PC-3 (cell line): ENCODE measurements at regions not wholly inside any gene's neighbourhood (a gene's known extent, or its start where the extent isn't known, plus 50 kb on each side); places are given as distances from the start of the nearest gene placed in this dataset.

Experiments used
- ATAC-seq: fragments of 200-7000 bp; cut with Tn5 transposase; 2 replicates; pipeline ENCODE4 v1.9.1; 2020; ENCODE audit warnings: mild to moderate bottlenecking, moderate library complexity
- BruUV-seq: library from RNA; stranded (reverse); fragments of 400-500 nt; replicated peaks from 2 replicates; lab custom pipeline; 2021; lab: Mats Ljungman, UMichigan
- CTCF ChIA-PET: fragments of 300-600 bp; sonication (Branson Sonifier 250); formaldehyde crosslinking; loops from one replicate; lab custom pipeline; 2022; ENCODE audit warnings: antibody characterized with exemption; lab: Charles Lee
- POLR2A ChIA-PET: fragments of 300-600 bp; sonication (Branson Sonifier 250); formaldehyde crosslinking; loops from one replicate; lab custom pipeline; 2022; ENCODE audit warnings: antibody characterized with exemption; ENCODE audit not compliant: unreplicated experiment; lab: Charles Lee
- DNase-seq: peaks from one replicate; pipeline ENCODE4 v3.0.0-alpha.2; 2015
- H2AFZ ChIP-seq: fragments of 300-600 bp; sonication (generic); 2 replicates; pipeline ENCODE4 v1.6.0; 2016; ENCODE audit warnings: antibody characterized with exemption, low read length
- H3F3A ChIP-seq: fragments of 300-600 bp; sonication (generic); one replicate; pipeline ENCODE4 v1.6.0; 2017; ENCODE audit warnings: antibody characterized with exemption, low read length, control low read depth, mild to moderate bottlenecking; ENCODE audit not compliant: unreplicated experiment
- H3K27ac ChIP-seq: fragments of 300-600 bp; sonication (generic); 2 replicates; pipeline ENCODE4 v1.5.1; 2016; ENCODE audit warnings: mild to moderate bottlenecking, low read length
- H3K27me3 ChIP-seq: fragments of 300-600 bp; sonication (generic); 2 replicates; pipeline ENCODE4 v1.6.1; 2016; ENCODE audit warnings: low read length, mixed read lengths
- H3K36me3 ChIP-seq: fragments of 300-600 bp; sonication (generic); 2 replicates; pipeline ENCODE4 v1.6.1; 2016; ENCODE audit warnings: low read depth, mixed run types, low read length, mixed read lengths
- H3K4me1 ChIP-seq: fragments of 300-600 bp; sonication (generic); 2 replicates; pipeline ENCODE4 v1.5.1; 2016; ENCODE audit warnings: low read length; ENCODE audit not compliant: insufficient read depth
- H3K4me2 ChIP-seq: fragments of 300-600 bp; sonication (generic); 2 replicates; pipeline ENCODE4 v1.6.0; 2016; ENCODE audit warnings: low read length
- H3K4me3 ChIP-seq: fragments of 300-600 bp; sonication (generic); 2 replicates; pipeline ENCODE4 v1.5.1; 2016; ENCODE audit warnings: mild to moderate bottlenecking, low read length, mixed read lengths
- H3K79me2 ChIP-seq: fragments of 300-600 bp; sonication (generic); 2 replicates; pipeline ENCODE4 v1.6.1; 2017; ENCODE audit warnings: low read length, mixed read lengths
- H3K9ac ChIP-seq: fragments of 300-600 bp; sonication (generic); 2 replicates; pipeline ENCODE4 v1.6.0; 2016; ENCODE audit warnings: mild to moderate bottlenecking, low read length
- H3K9me2 ChIP-seq: fragments of 300-600 bp; sonication (generic); replicated peaks from 2 replicates; pipeline ENCODE4 v1.6.1; 2016; ENCODE audit warnings: mixed run types, low read length, mixed read lengths
- H3K9me3 ChIP-seq: fragments of 300-600 bp; sonication (generic); 2 replicates; pipeline ENCODE4 v1.6.1; 2016; ENCODE audit warnings: low read length, mixed read lengths
- H4K20me1 ChIP-seq: fragments of 300-600 bp; sonication (generic); 2 replicates; pipeline ENCODE4 v1.6.1; 2016; ENCODE audit warnings: low read length, mixed read lengths
- EZH2 ChIP-seq: fragments of 300-600 bp; sonication (generic); IDR thresholded peaks from one replicate; pipeline ENCODE4 v1.6.1; 2017; ENCODE audit warnings: antibody characterized with exemption, mild to moderate bottlenecking, low read length; ENCODE audit not compliant: unreplicated experiment
- EZH2phosphoT487 ChIP-seq: fragments of 300-600 bp; sonication (generic); IDR thresholded peaks from 2 replicates; pipeline ENCODE4 v1.6.1; 2018; ENCODE audit warnings: mild to moderate bottlenecking, antibody characterized with exemption, low read length, borderline replicate concordance
- intact Hi-C: fragments of 100-400 bp; cut with micrococcal nuclease; formaldehyde crosslinking; loops from 2 replicates; pipeline ENCODE4 v1.9.0; 2023
- TF ChIP-seq, protein P1 (sequence below): fragments of 300-600 bp; sonication (generic); conservative IDR thresholded peaks from 2 replicates; pipeline ENCODE4 v1.5.1; 2017; ENCODE audit warnings: antibody characterized with exemption, low read depth, mild to moderate bottlenecking, low read length

DNA sequence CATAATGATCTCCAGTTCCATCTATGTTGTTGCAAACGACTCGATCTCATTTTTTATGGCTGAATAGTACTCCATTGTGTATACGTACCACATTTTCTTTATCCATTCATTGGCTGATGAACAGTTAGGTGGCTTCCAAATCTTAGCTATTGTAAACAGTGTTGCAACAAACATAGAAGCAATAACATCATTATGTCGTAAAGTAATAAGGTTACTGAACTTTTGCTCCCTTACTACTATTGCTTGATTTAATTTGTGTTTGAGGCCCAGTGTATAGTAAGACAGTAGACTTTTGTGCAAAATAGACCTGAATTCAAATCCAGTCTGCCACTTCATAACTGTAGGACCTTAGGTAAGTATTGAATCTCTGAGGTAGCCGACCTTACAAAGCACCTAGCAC, 200.1 kb upstream of the CELF2 start:
- H2AFZ ChIP-seq: no peak overlapping the region
- H3K27ac ChIP-seq: no peak overlapping the region
- H3K27me3 ChIP-seq: no peaks in the 10 kb centered on the region
- no peaks in the 10 kb centered on the region for H3F3A ChIP-seq
- intact Hi-C loops: no loop called here
- no TSS peak for BruUV-seq
- H3K9ac ChIP-seq: no peak overlapping the region
- ChIA-PET CTCF (no interaction called here), POLR2A (no interaction called here)
- no peaks in the 10 kb centered on the region for H3K9me2 ChIP-seq
- no peaks in the 10 kb centered on the region for H3K36me3 ChIP-seq
- no peak for DNase-seq
- TF ChIP-seq, protein P1, sequence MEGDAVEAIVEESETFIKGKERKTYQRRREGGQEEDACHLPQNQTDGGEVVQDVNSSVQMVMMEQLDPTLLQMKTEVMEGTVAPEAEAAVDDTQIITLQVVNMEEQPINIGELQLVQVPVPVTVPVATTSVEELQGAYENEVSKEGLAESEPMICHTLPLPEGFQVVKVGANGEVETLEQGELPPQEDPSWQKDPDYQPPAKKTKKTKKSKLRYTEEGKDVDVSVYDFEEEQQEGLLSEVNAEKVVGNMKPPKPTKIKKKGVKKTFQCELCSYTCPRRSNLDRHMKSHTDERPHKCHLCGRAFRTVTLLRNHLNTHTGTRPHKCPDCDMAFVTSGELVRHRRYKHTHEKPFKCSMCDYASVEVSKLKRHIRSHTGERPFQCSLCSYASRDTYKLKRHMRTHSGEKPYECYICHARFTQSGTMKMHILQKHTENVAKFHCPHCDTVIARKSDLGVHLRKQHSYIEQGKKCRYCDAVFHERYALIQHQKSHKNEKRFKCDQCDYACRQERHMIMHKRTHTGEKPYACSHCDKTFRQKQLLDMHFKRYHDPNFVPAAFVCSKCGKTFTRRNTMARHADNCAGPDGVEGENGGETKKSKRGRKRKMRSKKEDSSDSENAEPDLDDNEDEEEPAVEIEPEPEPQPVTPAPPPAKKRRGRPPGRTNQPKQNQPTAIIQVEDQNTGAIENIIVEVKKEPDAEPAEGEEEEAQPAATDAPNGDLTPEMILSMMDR: no peak
- TF ChIP-seq EZH2phosphoT487 (no peak), EZH2 (no peak)
- no peak overlapping the region for H3K4me2 ChIP-seq
- H3K4me1 ChIP-seq: no peaks in the 10 kb centered on the region
- H4K20me1 ChIP-seq: no peaks in the 10 kb centered on the region
- no peaks in the 10 kb centered on the region for H3K9me3 ChIP-seq
- no peak overlapping the region for H3K4me3 ChIP-seq
- no peaks in the 10 kb centered on the region for H3K79me2 ChIP-seq
- ATAC-seq: no peak

DNA sequence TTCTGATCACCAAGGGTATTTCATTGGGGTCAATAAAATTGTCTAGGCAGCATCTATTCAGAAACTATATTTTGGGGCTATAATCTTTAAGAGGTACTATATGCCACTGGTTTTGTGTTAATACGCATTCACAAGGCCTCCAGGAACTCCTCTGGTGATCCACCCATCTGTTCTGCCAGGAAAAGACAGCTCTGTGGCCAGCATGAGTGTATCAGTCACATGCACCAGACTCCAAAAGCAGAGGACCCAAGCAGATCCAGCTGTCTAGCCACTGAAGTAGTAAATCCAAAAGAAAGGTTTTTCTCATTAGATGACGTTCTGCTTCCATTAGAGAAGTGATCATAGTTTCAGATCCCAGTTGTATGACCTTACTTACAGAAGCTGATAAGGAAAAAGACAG, 199.6 kb upstream of the CELF2 start:
- H2AFZ ChIP-seq: no peak overlapping the region
- no peaks in the 10 kb centered on the region for H3K9me2 ChIP-seq
- intact Hi-C loops: no loop called here
- no peaks in the 10 kb centered on the region for H3F3A ChIP-seq
- no peaks in the 10 kb centered on the region for H3K27me3 ChIP-seq
- ChIA-PET POLR2A (no interaction called here), CTCF (no interaction called here)
- H3K36me3 ChIP-seq: no peaks in the 10 kb centered on the region
- H3K4me1 ChIP-seq: no peaks in the 10 kb centered on the region
- no TSS peak for BruUV-seq
- DNase-seq (no peak), ATAC-seq (no peak)
- no peaks in the 10 kb centered on the region for H3K9me3 ChIP-seq
- H3K27ac ChIP-seq: no peak overlapping the region
- TF ChIP-seq EZH2 (no peak), EZH2phosphoT487 (no peak)
- TF ChIP-seq, protein P1: no peak
- no peak overlapping the region for H3K4me3 ChIP-seq
- no peaks in the 10 kb centered on the region for H3K79me2 ChIP-seq
- H3K9ac ChIP-seq: no peak overlapping the region
- H4K20me1 ChIP-seq: no peaks in the 10 kb centered on the region
- H3K4me2 ChIP-seq: no peak overlapping the region

DNA sequence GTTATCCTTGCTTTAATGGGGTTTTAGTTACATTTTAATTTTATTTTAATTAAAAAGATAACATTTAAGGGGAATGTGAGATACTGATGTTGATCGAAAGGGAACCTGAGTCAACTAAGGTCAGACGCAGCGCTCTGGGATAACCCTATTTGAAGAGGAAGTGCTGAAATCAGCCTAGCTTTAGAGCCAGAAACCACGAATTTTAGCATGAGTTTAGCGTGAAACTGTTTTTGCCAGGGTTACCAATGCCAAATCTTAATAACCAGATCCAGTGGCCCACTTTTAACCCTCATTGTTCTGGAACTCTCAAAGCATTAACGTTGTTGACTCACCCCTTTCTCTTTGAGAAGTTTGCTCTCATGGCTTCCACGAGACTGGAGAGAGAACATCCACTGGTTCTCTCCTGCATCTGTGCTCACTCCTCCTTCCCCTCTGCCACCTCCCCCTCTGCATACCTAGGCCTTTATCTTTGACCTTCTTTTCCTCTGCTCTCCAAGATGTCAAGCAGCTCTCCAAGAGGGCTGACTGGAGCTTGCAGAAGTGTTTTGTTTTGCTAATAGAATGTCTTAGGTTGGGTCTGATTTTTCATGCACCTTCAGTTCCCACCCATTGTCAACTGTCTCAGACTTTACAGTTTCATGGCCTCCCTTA, 198.3 kb upstream of the CELF2 start:
- H4K20me1 ChIP-seq: no peaks in the 10 kb centered on the region
- no peak overlapping the region for H3K9ac ChIP-seq
- H3K79me2 ChIP-seq: no peaks in the 10 kb centered on the region
- no peak overlapping the region for H3K4me2 ChIP-seq
- no TSS peak for BruUV-seq
- ChIA-PET CTCF (no interaction called here), POLR2A (no interaction called here)
- no peaks in the 10 kb centered on the region for H3K9me2 ChIP-seq
- H3K9me3 ChIP-seq: no peaks in the 10 kb centered on the region
- H2AFZ ChIP-seq: no peak overlapping the region
- H3K27me3 ChIP-seq: no peaks in the 10 kb centered on the region
- TF ChIP-seq, protein P1: no peak
- TF ChIP-seq EZH2 (no peak), EZH2phosphoT487 (no peak)
- H3K27ac ChIP-seq: no peak overlapping the region
- H3K4me3 ChIP-seq: no peak overlapping the region
- intact Hi-C loops: no loop called here
- H3K4me1 ChIP-seq: no peaks in the 10 kb centered on the region
- H3F3A ChIP-seq: no peaks in the 10 kb centered on the region
- H3K36me3 ChIP-seq: no peaks in the 10 kb centered on the region
- ATAC-seq: no peak
- no peak for DNase-seq
